CD14-positive monocyte (primary cell): ENCODE measurements at regions not wholly inside any gene's neighbourhood (a gene's known extent, or its start where the extent isn't known, plus 50 kb on each side); places are given as distances from the start of the nearest gene placed in this dataset.
"Not testable (repeated sequence)": the region's sequence is repeated elsewhere in the genome, so short reads cannot be mapped to it uniquely, and the experiment has no call there.

Experiments used
- DNase-seq, 3 donors: peaks; one replicate each; pipeline ENCODE4 v3.0.0-alpha.2; 2011 to 2022
- H2AFZ ChIP-seq: 2 replicates; pipeline ENCODE4 v1.6.0; 2012; ENCODE audit warnings: mild to moderate bottlenecking, low read depth, low read length, inconsistent platforms; ENCODE audit not compliant: insufficient read depth, poor library complexity, severe bottlenecking
- H3K27ac ChIP-seq, 2 donors: 1 replicate in 1 of 2; 2 replicates in 1 of 2; pipeline ENCODE4 v1.5.1; 2012 to 2013; ENCODE audit warnings: low read length in 2 of 2, control low read depth in 1 of 2, inconsistent platforms in 1 of 2, low read depth in 1 of 2, mild to moderate bottlenecking in 1 of 2
- H3K27me3 ChIP-seq, 2 donors: one replicate each; pipeline versions ENCODE4 v1.6.0 to v1.6.1; 2011 to 2013; ENCODE audit warnings: low read length in 2 of 2; ENCODE audit not compliant: control insufficient read depth in 2 of 2, insufficient read depth in 2 of 2
- H3K36me3 ChIP-seq, 2 donors: replicated peaks in 1 of 2; 1 replicate in 1 of 2; 2 replicates in 1 of 2; pipeline versions ENCODE4 v1.5.1 to v1.6.1; 2012 to 2013; ENCODE audit warnings: low read length in 2 of 2, control low read depth in 1 of 2, inconsistent platforms in 1 of 2, mild to moderate bottlenecking in 1 of 2; ENCODE audit not compliant: insufficient read depth in 2 of 2, control insufficient read depth in 1 of 2
- H3K4me1 ChIP-seq, 2 donors: 1 replicate in 1 of 2; 2 replicates in 1 of 2; pipeline versions ENCODE4 v1.5.1 to v1.6.1; 2012 to 2013; ENCODE audit warnings: low read length in 2 of 2, control low read depth in 1 of 2, inconsistent platforms in 1 of 2, mild to moderate bottlenecking in 1 of 2, moderate library complexity in 1 of 2; ENCODE audit not compliant: insufficient read depth in 2 of 2, control insufficient read depth in 1 of 2
- H3K4me2 ChIP-seq: replicated peaks from 2 replicates; pipeline ENCODE3; 2012; ENCODE audit warnings: low read length, moderate library complexity, mild to moderate bottlenecking; ENCODE audit not compliant: poor library complexity, severe bottlenecking; ENCODE audit errors: extremely low read depth
- H3K4me3 ChIP-seq, 3 experiments: fragments of 200-600 bp in 1 of 3; sonication (generic) in 1 of 3; replicated peaks in 1 of 3; 1 replicate in 2 of 3; 2 replicates in 1 of 3; pipeline ENCODE4 v1.5.1; 2011 to 2013; ENCODE audit warnings: low read length in 3 of 3, mild to moderate bottlenecking in 3 of 3, control low read depth in 2 of 3, low read depth in 2 of 3, inconsistent platforms in 1 of 3, moderate library complexity in 1 of 3
- H3K79me2 ChIP-seq: 2 replicates; pipeline ENCODE4 v1.6.0; 2012; ENCODE audit warnings: mild to moderate bottlenecking, control low read depth, inconsistent platforms, low read length, moderate library complexity; ENCODE audit not compliant: insufficient read depth
- H3K9ac ChIP-seq: 2 replicates; pipeline ENCODE4 v1.6.0; 2017; ENCODE audit warnings: low read length, mild to moderate bottlenecking; ENCODE audit not compliant: insufficient read depth, poor library complexity, severe bottlenecking
- H3K9me3 ChIP-seq, 2 donors: replicated peaks in 1 of 2; 1 replicate in 1 of 2; 2 replicates in 1 of 2; pipeline versions ENCODE4 v1.5.1 to v1.6.1; 2012 to 2013; ENCODE audit warnings: low read length in 2 of 2, control low read depth in 1 of 2; ENCODE audit not compliant: control insufficient read depth in 1 of 2, insufficient read depth in 1 of 2
- H4K20me1 ChIP-seq: 2 replicates; pipeline ENCODE4 v1.6.0; 2012; ENCODE audit warnings: mild to moderate bottlenecking, low read length, control low read depth, moderate library complexity; ENCODE audit not compliant: insufficient read depth
- H3K27ac Mint-ChIP-seq, 7 donors: one replicate each; pipeline ENCODE4 v1.8.0; 2020; ENCODE audit warnings: mild to moderate bottlenecking in 7 of 7, mixed read lengths in 7 of 7, moderate library complexity in 6 of 7, inconsistent platforms in 2 of 7
- H3K27me3 Mint-ChIP-seq, 3 donors: one replicate each; pipeline ENCODE4 v1.8.0; 2021 to 2022; ENCODE audit warnings: low read depth in 3 of 3, mild to moderate bottlenecking in 3 of 3, mixed read lengths in 3 of 3, moderate library complexity in 3 of 3, inconsistent platforms in 1 of 3
- H3K36me3 Mint-ChIP-seq, 2 donors: one replicate each; pipeline ENCODE4 v1.8.0; 2020; ENCODE audit warnings: mixed read lengths in 2 of 2, inconsistent platforms in 1 of 2, mild to moderate bottlenecking in 1 of 2
- H3K4me1 Mint-ChIP-seq: one replicate; pipeline ENCODE4 v1.8.0; 2020; ENCODE audit warnings: mild to moderate bottlenecking, mixed read lengths
- H3K4me3 Mint-ChIP-seq, 2 donors: one replicate each; pipeline ENCODE4 v1.8.0; 2020; ENCODE audit warnings: mild to moderate bottlenecking in 2 of 2, mixed read lengths in 2 of 2, moderate library complexity in 1 of 2
- H3K9me3 Mint-ChIP-seq, 7 donors: one replicate each; pipeline ENCODE4 v1.8.0; 2020 to 2022; ENCODE audit warnings: mixed read lengths in 7 of 7, mild to moderate bottlenecking in 6 of 7, moderate library complexity in 6 of 7, inconsistent platforms in 2 of 7
- CTCF ChIP-seq: fragments of 200-600 bp; IDR thresholded peaks from one replicate; pipeline ENCODE4 v1.8.0; 2022; ENCODE audit warnings: antibody characterized with exemption, mild to moderate bottlenecking
- WGBS: methylation state at CpG from one replicate; pipeline ENCODE4 v1.1.5; 2013; ENCODE audit warnings: missing lambda C conversion rate; ENCODE audit not compliant: insufficient coverage; 5-methylcytosine and 5-hydroxymethylcytosine counted together
- intact Hi-C, 2 donors: fragments of 100-400 bp; cut with micrococcal nuclease; formaldehyde crosslinking; loops; one replicate each; pipeline versions ENCODE4 v1.15.0 to v1.15.1; 2023

GRCh38 chr17:54353789-54354525, 531.2 kb downstream of the KIF2B start:
- H3K27ac Mint-ChIP-seq = no peak overlapping the region
- no peak overlapping the region for H3K4me3 Mint-ChIP-seq
- DNase-seq = no peak
- Histone ChIP-seq H3K27me3 (no peaks in the 10 kb centered on the region), H3K27ac (no peak overlapping the region), H3K36me3 (no peaks in the 10 kb centered on the region), H3K4me3 (no peak overlapping the region), H2AFZ (no peak overlapping the region), H3K4me2 (no peak overlapping the region), H3K9ac (no peak overlapping the region), H4K20me1 (no peaks in the 10 kb centered on the region), H3K9me3 (peaks cover 7 to 9% of the 10 kb centered on the region in 2 donors), H3K4me1 (no peaks in the 10 kb centered on the region), H3K79me2 (no peaks in the 10 kb centered on the region)
- no peaks in the 10 kb centered on the region for H3K4me1 Mint-ChIP-seq
- 89% methylated on average over 6 of the region's 11 CpGs for WGBS
- H3K9me3 Mint-ChIP-seq = peaks cover 0 to 16% (median 4%) of the 10 kb centered on the region in 7 donors
- H3K27me3 Mint-ChIP-seq = peaks cover 0 to 2% (median 0%) of the 10 kb centered on the region in 3 donors
- no peaks in the 10 kb centered on the region for H3K36me3 Mint-ChIP-seq
- no peak for TF ChIP-seq CTCF
- intact Hi-C loops = no loop called here

GRCh38 chr17:54361073-54361472, 538.3 kb downstream of the KIF2B start:
- no CpG with 5 or more reads among the region's 4 CpGs for WGBS
- H3K9ac ChIP-seq, H3K4me3 ChIP-seq, H3K4me3 Mint-ChIP-seq, H3K36me3 ChIP-seq, H4K20me1 ChIP-seq, H3K9me3 ChIP-seq, H3K4me1 ChIP-seq, H3K79me2 ChIP-seq, H3K27me3 ChIP-seq, H3K27ac ChIP-seq, H3K4me2 ChIP-seq, H2AFZ ChIP-seq, intact Hi-C loops, H3K36me3 Mint-ChIP-seq, H3K27ac Mint-ChIP-seq, H3K4me1 Mint-ChIP-seq, DNase-seq, H3K27me3 Mint-ChIP-seq: not testable (repeated sequence)
- H3K9me3 Mint-ChIP-seq = peaks cover 0 to 13% (median 6%) of the 10 kb centered on the region in 7 donors
